ENCODE measurements at regions not wholly inside any gene's neighbourhood (a gene's known extent, or its start where the extent isn't known, plus 50 kb on each side); places are given as distances from the start of the nearest gene placed in this dataset.
A peak's percentile ranks its signal among the peaks of the same experiment; 100 is the strongest.

DNA sequence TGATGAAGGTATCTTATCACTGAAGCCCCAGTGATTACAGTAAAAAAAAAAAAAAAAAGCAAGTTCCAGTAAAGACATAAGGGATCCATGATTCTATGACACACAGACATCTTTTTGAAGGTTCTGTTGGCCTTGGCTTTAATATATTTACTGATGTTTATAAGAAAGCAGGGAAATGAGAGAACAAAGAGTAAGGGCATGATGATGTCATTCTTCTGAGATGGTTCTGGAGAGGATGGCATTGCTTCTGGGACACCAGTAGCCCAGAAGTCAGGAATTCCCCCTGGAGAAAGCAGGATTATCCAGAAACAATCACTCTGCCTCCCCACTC, 233.6 kb downstream of the FAM76B start:
- no peaks in the 10 kb centered on the region for H3K36me3 ChIP-seq (ENCODE audit: control insufficient read depth in 2 of 4, insufficient read depth in 4 of 4, low read length in 3 of 4)
- no peak overlapping the region for H2BK15ac ChIP-seq (ENCODE audit: low read length)
- H2AK5ac ChIP-seq (ENCODE audit: low read depth, low read length): no peak overlapping the region
- no peak overlapping the region for H2BK120ac ChIP-seq (replicated peaks; ENCODE audit: low read depth, low read length)
- no peak overlapping the region; a peak in 1 of 4 replicates for H3K4me2 ChIP-seq (ENCODE audit: insufficient read depth in 1 of 2, low read depth in 2 of 2, low read length in 2 of 2)
- no peak overlapping the region for H2BK20ac ChIP-seq (ENCODE audit: low read length)
- H4K20me1 ChIP-seq (replicated peaks in 1 of 2; ENCODE audit: control insufficient read depth in 1 of 2, insufficient read depth in 2 of 2, low read length in 2 of 2): no peaks in the 10 kb centered on the region
- no peak for FAIRE-seq
- no peak overlapping the region for H3K56ac ChIP-seq (replicated peaks; ENCODE audit: insufficient read length, low read depth, low read length)
- no peak for DNase-seq (ENCODE audit: low read depth in 1 of 2, low spot score in 2 of 2)
- POLR2A ChIA-PET (ENCODE audit: partially characterized antibody): no interaction called here
- H3K14ac ChIP-seq (ENCODE audit: insufficient read length): no peak overlapping the region
- no peak overlapping the region for H4K5ac ChIP-seq (ENCODE audit: insufficient read length, low read depth, low read length)
- H3K23ac ChIP-seq (ENCODE audit: insufficient read length): no peak overlapping the region
- H3K4me1 ChIP-seq (replicated peaks in 1 of 4; ENCODE audit: control insufficient read depth in 3 of 4, insufficient read depth in 4 of 4, low read length in 3 of 4): peaks cover 3 to 7% (median 5%) of the 10 kb centered on the region in 4 experiments; a peak in 4 of 7 replicates
- H3K79me1 ChIP-seq (ENCODE audit: low read depth, low read length): no peaks in the 10 kb centered on the region
- H3K4me3 ChIP-seq (ENCODE audit: extremely low read depth in 1 of 4, insufficient read depth in 2 of 4, low read depth in 3 of 4, low read length in 4 of 4): no peak overlapping the region
- peak overlapping the region; percentile 17; the same call in 1 of the 2 replicates for H2AFZ ChIP-seq (ENCODE audit: low read length)
- no peak overlapping the region for H4K91ac ChIP-seq (replicated peaks; ENCODE audit: insufficient read length, low read length)
- no peaks in the 10 kb centered on the region for H3K79me2 ChIP-seq (ENCODE audit: control insufficient read depth in 1 of 2, insufficient read depth in 2 of 2, low read length in 2 of 2)
- H2BK12ac ChIP-seq (ENCODE audit: low read depth, low read length): no peak overlapping the region
- H3K27ac ChIP-seq (ENCODE audit: low read depth, low read length): no peak overlapping the region; the same call in 1 of the 2 replicates
- H3K18ac ChIP-seq (ENCODE audit: extremely low read depth, low read length): no peak overlapping the region
- CTCF ChIA-PET (ENCODE audit: partially characterized antibody): interaction anchor here (1.8 to 4.6 kb wide), 3 partner anchors 10 to 404 kb away, joined by 3 to 27 read pairs (median 5); no protein-coding TSS in a partner anchor
- no peaks in the 10 kb centered on the region for H3K23me2 ChIP-seq (ENCODE audit: low read depth, low read length)
- H3K9ac ChIP-seq (replicated peaks in 1 of 4; ENCODE audit: extremely low read depth in 1 of 4, low read depth in 3 of 4, low read length in 3 of 4): no peak overlapping the region
- no peaks in the 10 kb centered on the region for H3K9me3 ChIP-seq (ENCODE audit: insufficient read depth in 2 of 2, low read depth in 1 of 2, low read length in 1 of 2)
- H4K8ac ChIP-seq (ENCODE audit: extremely low read depth, insufficient read depth, low read length): no peak overlapping the region
- no peak overlapping the region for H2BK5ac ChIP-seq (ENCODE audit: low read depth, low read length)
- no peak overlapping the region for H3K4ac ChIP-seq (replicated peaks; ENCODE audit: insufficient read length, low read depth, low read length)
- H3K27me3 ChIP-seq (replicated peaks in 1 of 4; ENCODE audit: control insufficient read depth in 3 of 4, extremely low read depth in 1 of 4, insufficient read depth in 3 of 4, low read length in 3 of 4): no peaks in the 10 kb centered on the region
- TF ChIP-seq ASH2L (IDR thresholded peaks at IDR 0.05; ENCODE audit: low read length) (no peak), NANOG (IDR thresholded peaks at IDR 0.05; ENCODE audit: insufficient read depth, low read depth, low read length, poor library complexity, severe bottlenecking) (no peak), RXRA (IDR thresholded peaks at IDR 0.05; ENCODE audit: insufficient read depth, low read depth, low read length) (no peak)
